ENCODE measurements at regions not wholly inside any gene's neighbourhood (a gene's known extent, or its start where the extent isn't known, plus 50 kb on each side); places are given as distances from the start of the nearest gene placed in this dataset.

GRCh38 chr17:63366241-63366566 lies 79.9 kb downstream of the CYB561 start:
- Histone ChIP-seq H3K27ac (ENCODE audit: low read depth) (no peak overlapping the region), H4K20me1 (replicated peaks; ENCODE audit: insufficient read depth) (no peaks in the 10 kb centered on the region), H3K36me3 (ENCODE audit: insufficient read depth) (no peaks in the 10 kb centered on the region), H3K27me3 (ENCODE audit: insufficient read depth) (no peaks in the 10 kb centered on the region), H3K4me3 (no peak overlapping the region), H3K4me2 (no peak overlapping the region), H3K4me1 (ENCODE audit: insufficient read depth) (no peaks in the 10 kb centered on the region), H3F3A (replicated peaks; ENCODE audit: low read depth) (no peaks in the 10 kb centered on the region), H2AFZ (no peak overlapping the region), H3K9me2 (ENCODE audit: insufficient read depth) (peaks cover 15% of the 10 kb centered on the region; the same call in 1 of the 2 replicates), H3K79me2 (replicated peaks; ENCODE audit: insufficient read depth) (no peaks in the 10 kb centered on the region)
- Mint-ChIP-seq H3K27ac (no peak overlapping the region), H3K4me3 (no peak overlapping the region), H3K36me3 (ENCODE audit: low read depth) (peaks cover 7% of the 10 kb centered on the region; the same call in 2 of the 3 replicates), H3K27me3 (ENCODE audit: insufficient read depth, low read depth, poor library complexity) (no peaks in the 10 kb centered on the region), H3K4me1 (no peaks in the 10 kb centered on the region), H3K9me3 (peaks cover 6% of the 10 kb centered on the region; the same call in 2 of the 3 replicates)
- DNase-seq (ENCODE audit: low spot score) (no peak), ATAC-seq (no peak)
- TF ChIP-seq ZNF331 (CRISPR knock-in tag; IDR thresholded peaks at IDR 0.05; ENCODE audit: low read depth) (no peak), EZH2phosphoT487 (IDR thresholded peaks at IDR 0.05; ENCODE audit: unreplicated experiment) (no peak), REST (IDR thresholded peaks at IDR 0.05; ENCODE audit: unreplicated experiment) (no peak), NANOG (IDR thresholded peaks at IDR 0.05; ENCODE audit: borderline replicate concordance) (no peak), ZNF462 (CRISPR knock-in tag; IDR thresholded peaks at IDR 0.05) (no peak), EZH2 (IDR thresholded peaks at IDR 0.05; ENCODE audit: low read depth, unreplicated experiment) (no peak), JUNB (IDR thresholded peaks at IDR 0.05; ENCODE audit: unreplicated experiment) (no peak), STAT1 (IDR thresholded peaks at IDR 0.05; ENCODE audit: unreplicated experiment) (no peak), ZNF114 (CRISPR knock-in tag; IDR thresholded peaks at IDR 0.05) (no peak), CREB1 (CRISPR knock-in tag; IDR thresholded peaks at IDR 0.05; ENCODE audit: low read depth) (no peak), POLR2AphosphoS5 (IDR thresholded peaks at IDR 0.05; ENCODE audit: low read depth) (no peak)
- TF ChIP-seq, protein P1, sequence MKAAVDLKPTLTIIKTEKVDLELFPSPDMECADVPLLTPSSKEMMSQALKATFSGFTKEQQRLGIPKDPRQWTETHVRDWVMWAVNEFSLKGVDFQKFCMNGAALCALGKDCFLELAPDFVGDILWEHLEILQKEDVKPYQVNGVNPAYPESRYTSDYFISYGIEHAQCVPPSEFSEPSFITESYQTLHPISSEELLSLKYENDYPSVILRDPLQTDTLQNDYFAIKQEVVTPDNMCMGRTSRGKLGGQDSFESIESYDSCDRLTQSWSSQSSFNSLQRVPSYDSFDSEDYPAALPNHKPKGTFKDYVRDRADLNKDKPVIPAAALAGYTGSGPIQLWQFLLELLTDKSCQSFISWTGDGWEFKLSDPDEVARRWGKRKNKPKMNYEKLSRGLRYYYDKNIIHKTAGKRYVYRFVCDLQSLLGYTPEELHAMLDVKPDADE (IDR thresholded peaks at IDR 0.05): no peak
- TF ChIP-seq, protein P2, sequence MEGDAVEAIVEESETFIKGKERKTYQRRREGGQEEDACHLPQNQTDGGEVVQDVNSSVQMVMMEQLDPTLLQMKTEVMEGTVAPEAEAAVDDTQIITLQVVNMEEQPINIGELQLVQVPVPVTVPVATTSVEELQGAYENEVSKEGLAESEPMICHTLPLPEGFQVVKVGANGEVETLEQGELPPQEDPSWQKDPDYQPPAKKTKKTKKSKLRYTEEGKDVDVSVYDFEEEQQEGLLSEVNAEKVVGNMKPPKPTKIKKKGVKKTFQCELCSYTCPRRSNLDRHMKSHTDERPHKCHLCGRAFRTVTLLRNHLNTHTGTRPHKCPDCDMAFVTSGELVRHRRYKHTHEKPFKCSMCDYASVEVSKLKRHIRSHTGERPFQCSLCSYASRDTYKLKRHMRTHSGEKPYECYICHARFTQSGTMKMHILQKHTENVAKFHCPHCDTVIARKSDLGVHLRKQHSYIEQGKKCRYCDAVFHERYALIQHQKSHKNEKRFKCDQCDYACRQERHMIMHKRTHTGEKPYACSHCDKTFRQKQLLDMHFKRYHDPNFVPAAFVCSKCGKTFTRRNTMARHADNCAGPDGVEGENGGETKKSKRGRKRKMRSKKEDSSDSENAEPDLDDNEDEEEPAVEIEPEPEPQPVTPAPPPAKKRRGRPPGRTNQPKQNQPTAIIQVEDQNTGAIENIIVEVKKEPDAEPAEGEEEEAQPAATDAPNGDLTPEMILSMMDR (conservative IDR thresholded peaks at IDR 0.05; ENCODE audit: low read depth in 2 of 2): no peak
